Hematopoietic multipotent progenitor cell treated with erythropoietin and hydrocortisone succinate and interleukin-3 and kit ligand, for 4 days (in vitro differentiated cells): ENCODE measurements at regions not wholly inside any gene's neighbourhood (a gene's known extent, or its start where the extent isn't known, plus 50 kb on each side); places are given as distances from the start of the nearest gene placed in this dataset.
"Not testable (repeated sequence)": the region's sequence is repeated elsewhere in the genome, so short reads cannot be mapped to it uniquely, and the experiment has no call there.

Experiments
- DNase-seq: peaks from one replicate; pipeline ENCODE4 v3.0.0-alpha.2; 2015

- DNase-seq: no peak
Observed at GRCh38 chr21:22314963-22315362, 1316.8 kb downstream of the NCAM2 start.

DNA sequence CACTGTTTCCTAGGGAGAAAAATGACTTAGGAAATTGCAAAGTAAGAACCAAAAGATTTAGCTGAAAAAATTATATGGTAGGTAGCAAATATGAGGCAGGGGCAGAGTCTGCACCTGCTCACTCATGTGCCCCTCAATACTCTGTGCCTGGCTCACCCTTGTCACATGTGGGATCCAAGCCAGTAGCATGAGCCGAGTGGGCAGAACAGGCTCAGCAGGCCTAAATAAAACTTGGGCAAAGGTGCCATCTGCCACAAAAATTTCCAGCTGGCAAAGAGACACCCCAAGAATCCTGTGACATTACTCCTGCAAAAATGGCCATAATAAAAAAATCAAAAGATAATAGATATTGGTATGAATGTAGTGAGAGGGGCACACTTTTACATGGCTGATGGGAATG, 1321.2 kb downstream of the NCAM2 start:
- DNase-seq: no peak

- peak; percentile 4 for DNase-seq
Observed at GRCh38 chr21:22342889-22343288, 1344.7 kb downstream of the NCAM2 start.

- no peak for DNase-seq
Observed at GRCh38 chr21:22343303-22343702, 1345.1 kb downstream of the NCAM2 start.

GRCh38 chr21:22343721-22344120, 1345.5 kb downstream of the NCAM2 start:
- no peak for DNase-seq

DNA sequence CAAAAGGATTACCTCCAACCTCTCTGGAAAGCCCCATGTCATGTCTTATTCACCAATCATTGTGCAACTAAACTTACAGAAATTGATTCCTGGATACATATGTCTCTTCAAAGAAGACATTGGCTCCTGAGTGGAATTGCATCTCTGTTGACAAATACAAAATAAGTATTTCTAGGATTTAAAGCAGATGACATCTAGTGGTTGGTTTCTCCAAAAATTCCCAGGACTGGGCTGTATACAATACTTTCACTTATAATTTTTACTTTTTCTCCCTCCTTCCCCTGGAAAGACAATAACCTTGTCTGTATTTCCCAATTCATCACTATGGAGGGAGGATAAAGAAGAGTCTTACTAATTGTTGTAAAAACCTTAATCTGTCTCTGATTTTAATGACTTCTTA, 1347.4 kb downstream of the NCAM2 start:
- DNase-seq: no peak

- no peak for DNase-seq
Observed at GRCh38 chr21:22346576-22346975, 1348.4 kb downstream of the NCAM2 start.

DNA sequence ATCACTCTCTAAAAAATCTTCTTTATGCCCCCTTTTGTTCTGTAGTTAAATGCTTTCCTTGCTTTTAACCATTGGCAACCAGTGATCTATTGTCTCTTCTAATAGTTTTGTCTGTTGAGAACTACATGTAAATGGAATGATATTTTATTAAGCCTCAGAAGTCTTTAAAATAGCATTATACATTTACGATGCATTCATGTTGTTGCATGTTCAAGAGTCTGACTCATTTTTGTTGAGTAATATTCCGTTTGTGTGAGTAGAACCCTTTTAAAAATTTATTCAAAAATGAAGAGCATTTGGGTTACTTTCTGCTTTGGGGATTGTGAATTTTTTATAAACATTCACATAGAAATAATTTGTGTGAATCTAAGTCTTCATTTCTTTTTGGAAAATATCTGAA, 1352.9 kb downstream of the NCAM2 start:
- DNase-seq: no peak

DNA sequence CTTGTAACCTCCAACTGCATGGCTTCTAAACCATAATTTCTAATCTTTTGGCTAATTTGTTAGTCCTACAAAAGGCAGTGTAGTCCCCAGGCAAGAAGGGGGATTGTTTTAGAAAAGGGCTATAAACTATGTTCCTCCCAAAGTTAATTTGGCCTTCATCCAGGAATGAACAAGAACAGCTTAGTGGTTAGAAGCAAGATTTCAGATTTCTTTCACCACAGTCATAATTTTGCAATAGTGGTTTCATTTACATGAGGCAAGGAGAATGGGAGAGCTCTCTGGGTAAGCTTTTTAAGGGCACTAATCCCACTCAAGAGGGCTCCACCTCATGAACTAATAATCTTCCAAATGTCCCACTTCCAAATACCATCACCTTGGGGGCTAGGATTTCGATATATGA, 1353.9 kb downstream of the NCAM2 start:
- DNase-seq: peak; percentile 28

GRCh38 chr21:22355949-22356348, 1357.7 kb downstream of the NCAM2 start:
- no peak for DNase-seq

DNA sequence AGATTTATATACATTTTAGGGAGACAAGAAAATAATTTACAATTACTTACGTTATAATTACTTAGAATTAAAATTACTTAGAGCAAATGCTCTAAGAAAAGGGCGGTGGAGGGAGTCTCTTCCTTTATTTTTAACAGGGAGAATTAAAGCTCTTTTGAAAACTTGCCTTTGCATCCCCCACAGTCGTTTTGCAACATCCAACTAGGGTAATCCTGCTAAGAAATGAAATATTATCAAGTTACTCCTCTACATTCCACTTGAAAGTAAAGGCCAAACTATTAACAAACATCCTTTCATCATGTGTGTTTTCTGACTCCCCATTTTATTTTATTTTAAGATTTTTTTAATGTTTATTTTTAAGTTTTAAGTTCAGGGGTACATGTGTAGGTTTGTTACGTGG, 1358.5 kb downstream of the NCAM2 start:
- no peak for DNase-seq

GRCh38 chr21:22359599-22359998, 1361.4 kb downstream of the NCAM2 start:
- not testable (repeated sequence) for DNase-seq

DNA sequence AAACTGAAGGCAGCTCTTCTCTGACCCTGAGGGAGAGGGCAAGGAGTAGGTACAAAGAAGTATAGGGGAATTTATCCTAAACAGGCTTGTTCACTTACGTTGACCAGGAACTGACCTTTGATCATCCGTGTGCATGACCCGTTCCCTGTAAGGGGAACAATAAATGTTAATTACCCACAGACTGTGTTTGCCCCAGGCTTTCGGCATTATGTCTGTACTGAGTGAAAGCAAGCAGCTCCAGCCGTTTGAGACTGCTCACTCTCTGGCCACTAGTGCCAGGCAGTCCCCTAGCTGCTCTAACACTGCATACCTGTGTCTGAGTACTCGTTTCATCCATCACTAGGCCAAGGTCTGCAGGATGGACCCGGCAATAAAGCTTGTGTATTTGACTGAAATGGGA, 1365.3 kb downstream of the NCAM2 start:
- no peak for DNase-seq

DNA sequence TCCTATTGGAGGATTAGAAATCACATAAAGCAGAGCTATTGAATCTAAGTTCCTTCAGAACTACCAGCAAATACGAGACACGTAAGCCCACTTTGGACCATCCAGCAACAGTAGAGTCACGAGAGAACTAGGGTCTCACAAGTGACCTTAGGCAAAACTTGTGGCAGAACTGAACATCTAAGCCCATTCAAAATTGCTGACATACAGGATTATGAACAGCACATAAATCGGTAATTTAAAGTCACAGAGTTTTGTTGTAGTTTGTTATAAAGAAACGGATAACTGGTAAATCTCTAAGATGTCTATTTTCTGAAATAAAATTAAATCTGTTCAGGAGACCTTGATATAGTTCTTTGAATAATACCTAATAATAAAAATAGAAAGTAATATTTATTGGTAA, 1366.0 kb downstream of the NCAM2 start:
- no peak for DNase-seq

DNA sequence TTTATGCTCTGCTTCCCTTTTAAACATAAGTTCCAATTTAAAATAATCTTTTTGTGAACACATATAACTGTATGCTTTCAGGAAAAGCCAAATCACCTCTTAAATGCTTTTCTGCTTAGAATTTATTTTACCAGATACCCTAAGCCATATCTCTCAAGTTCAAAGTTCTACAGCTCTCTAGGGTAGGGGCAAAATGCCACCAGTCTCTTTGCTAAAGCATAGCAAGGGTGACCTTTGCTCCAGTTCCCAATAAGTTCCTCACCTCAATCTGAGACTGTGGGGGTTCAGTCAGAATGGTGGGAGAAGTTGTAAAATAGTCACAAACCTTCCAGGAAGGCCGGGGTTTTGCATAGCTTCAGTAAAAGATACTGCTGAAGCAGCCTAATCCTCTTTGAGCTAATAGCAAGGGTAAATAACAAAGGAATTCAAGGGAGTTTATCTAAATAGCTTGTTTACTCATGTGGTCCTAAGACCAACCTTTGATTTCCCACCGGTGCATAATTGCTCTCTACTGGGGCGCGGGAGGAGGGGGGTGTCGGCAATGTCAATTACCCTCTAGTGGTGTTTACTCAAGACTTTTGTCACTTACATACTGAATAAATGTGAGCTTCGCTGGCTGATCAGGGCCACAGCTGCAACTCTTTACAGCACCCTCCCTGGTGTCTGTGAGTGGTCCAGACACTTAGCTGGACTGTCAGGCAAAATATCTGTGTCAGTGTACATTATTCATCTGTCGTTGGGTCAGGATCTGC, 1376.2 kb downstream of the NCAM2 start:
- DNase-seq: no peak

- DNase-seq: not testable (repeated sequence)
Observed at GRCh38 chr21:22377795-22378194, 1379.6 kb downstream of the NCAM2 start.

DNA sequence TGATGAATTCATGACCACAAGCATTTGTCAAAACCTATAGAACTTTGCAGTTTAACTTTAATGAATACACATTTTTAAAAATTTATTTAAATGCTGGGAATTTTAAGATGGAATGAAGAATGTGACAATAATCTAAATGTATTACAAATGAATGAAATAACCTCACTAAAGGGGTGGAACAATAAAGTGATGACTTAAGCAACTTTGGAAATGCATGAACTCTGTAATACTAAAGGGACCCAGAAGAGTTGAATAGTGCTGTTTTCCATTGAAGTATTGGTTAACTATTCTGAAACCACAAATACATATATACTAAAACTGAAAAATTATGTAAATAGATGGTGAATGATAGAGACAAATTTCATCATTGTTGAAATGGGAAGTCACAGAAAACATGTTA, 1395.1 kb downstream of the NCAM2 start:
- DNase-seq: no peak

GRCh38 chr21:22395965-22396364, 1397.8 kb downstream of the NCAM2 start:
- DNase-seq: no peak

GRCh38 chr21:22399681-22400514, 1401.7 kb downstream of the NCAM2 start:
- DNase-seq: no peak

DNA sequence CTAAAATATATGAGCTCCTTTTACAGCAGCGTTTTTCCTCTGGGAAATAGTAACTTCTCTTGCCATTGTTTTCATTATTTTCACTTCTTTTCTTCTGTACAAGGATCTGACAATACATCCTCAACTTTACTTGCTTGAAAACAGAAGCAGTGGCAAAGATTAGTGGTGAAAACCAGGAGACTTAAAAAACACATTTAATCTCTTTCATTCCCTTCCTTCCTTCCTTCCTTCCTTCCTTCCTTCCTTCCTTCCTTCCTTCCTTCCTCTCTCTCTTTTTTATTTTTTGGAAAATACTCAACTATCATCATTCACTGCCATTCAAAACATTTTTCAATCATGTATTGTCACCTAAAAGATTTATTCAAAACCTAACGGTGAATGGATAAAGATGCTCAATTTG, 1411.4 kb downstream of the NCAM2 start:
- no peak for DNase-seq

DNA sequence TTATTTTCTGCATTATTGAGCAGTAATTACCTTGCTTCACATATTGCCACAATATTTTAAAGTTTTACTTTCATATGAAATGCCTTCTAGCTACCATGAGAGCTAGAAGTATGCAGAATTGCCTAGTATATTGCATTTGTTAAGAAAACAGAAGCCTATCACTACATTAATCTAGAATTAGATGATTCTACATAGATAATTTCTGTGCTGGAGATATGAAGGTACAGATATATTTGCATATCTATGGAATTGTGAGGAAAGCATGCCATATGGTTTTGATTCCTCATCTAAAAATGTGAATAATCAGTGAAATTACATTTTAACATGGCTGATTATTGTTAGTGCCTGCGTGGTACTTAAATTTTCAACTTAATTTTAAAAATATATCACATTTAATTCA, 1418.3 kb downstream of the NCAM2 start:
- no peak for DNase-seq

DNA sequence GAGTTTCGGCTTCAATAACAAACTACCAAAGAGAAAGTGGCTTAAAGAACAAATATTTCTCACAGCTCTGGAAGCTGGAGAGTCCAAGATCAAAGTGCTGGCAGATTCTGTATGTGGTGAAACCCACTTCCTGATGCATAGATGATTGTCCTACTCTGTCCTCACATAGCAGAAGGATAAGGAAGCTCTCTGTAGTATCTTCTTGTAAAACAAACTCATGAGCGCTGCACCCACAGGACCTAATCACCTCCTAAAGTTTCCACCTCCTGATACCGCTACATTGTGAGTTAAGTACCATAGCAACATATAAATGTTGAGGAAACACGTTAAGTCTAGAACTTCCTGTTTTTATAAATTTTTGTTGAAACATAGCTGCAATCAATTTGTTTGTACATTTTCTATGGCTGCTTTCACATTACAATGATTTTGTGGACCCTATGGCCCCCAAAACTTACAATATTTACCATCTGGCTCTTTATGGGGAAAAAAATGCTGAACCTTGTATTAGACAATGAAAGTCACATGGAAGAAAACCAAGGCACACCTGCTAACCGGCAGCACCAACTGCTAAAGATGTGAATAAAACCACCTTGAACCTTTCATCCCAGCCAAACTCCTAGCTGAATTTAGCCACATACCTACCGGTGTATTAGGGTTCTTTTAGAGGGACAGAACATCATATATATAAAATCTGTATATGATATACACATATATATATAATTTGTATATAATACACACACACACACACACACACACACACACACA, 1423.4 kb downstream of the NCAM2 start:
- peak; percentile 88 for DNase-seq

DNA sequence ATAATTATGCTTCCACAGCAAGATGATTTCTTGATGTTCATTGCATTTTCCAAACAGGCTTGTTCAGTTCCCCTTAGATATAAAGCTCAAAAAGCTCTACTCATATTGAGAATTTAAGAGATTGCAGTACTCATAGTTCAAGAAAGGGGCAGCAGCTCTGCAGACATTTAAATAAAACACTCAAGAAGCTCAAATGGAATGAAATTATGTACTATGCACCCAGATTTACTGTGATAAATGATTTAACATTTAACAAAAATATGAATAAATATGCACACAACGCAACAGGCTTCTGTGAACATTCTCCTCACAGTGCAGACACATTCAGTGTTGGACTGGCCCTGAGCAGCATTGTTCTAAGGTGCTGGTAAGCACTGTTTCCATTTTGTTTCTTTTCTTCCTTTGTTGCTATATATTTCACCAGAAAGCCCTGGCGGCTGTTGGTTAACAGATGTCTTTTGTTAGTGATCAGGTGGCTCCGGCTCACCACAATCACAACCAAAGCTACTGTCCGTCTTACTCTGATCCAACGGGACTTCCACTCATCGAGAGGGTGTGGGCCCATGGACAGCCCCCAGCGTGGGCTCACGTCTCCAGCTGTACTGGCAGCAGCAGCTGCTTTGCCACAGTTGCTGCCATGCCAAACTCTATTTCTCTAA, 1440.3 kb downstream of the NCAM2 start:
- DNase-seq: no peak
